Suppressor macrophage (primary cell): ENCODE measurements at regions not wholly inside any gene's neighbourhood (a gene's known extent, or its start where the extent isn't known, plus 50 kb on each side); places are given as distances from the start of the nearest gene placed in this dataset.

Experiments
- DNase-seq, 4 experiments: peaks; one replicate each; pipeline ENCODE4 v3.0.0-alpha.2; 2020 to 2022

- no peak for DNase-seq
Measured at GRCh38 chr9:38154501-38155421, 85.7 kb upstream of the SHB start.

GRCh38 chr9:38153910-38154291 is 84.9 kb upstream of the SHB start:
- no peak for DNase-seq

- DNase-seq = no peak
Measured at GRCh38 chr9:38153152-38153909, 84.3 kb upstream of the SHB start.

GRCh38 chr9:38149647-38150046 is 80.6 kb upstream of the SHB start:
- DNase-seq = no peak

- DNase-seq = no peak
Measured at GRCh38 chr9:38146844-38147243, 77.8 kb upstream of the SHB start.

GRCh38 chr9:38145526-38146053 is 76.6 kb upstream of the SHB start:
- DNase-seq = no peak

GRCh38 chr9:38144421-38144820 is 75.4 kb upstream of the SHB start:
- no peak for DNase-seq

- DNase-seq = no peak
Measured at GRCh38 chr9:38141746-38142591, 72.9 kb upstream of the SHB start.

- peak in 3 of 4 experiments; percentile 12 to 31 (median 29) for DNase-seq
Measured at GRCh38 chr9:38138276-38138675, 69.2 kb upstream of the SHB start.

GRCh38 chr9:38137342-38137741 is 68.3 kb upstream of the SHB start:
- peak in 3 of 4 experiments; percentile 19 to 30 (median 24) for DNase-seq

- DNase-seq = no peak
Measured at GRCh38 chr9:38136386-38136785, 67.4 kb upstream of the SHB start.

- DNase-seq = no peak
Measured at GRCh38 chr9:38134611-38135237, 65.7 kb upstream of the SHB start.

- no peak for DNase-seq
Measured at GRCh38 chr9:38133595-38133994, 64.6 kb upstream of the SHB start.

- DNase-seq = no peak
Measured at GRCh38 chr9:38132956-38133355, 63.9 kb upstream of the SHB start.

- no peak for DNase-seq
Measured at GRCh38 chr9:38131729-38132128, 62.7 kb upstream of the SHB start.

- DNase-seq = no peak
Measured at GRCh38 chr9:38130724-38131123, 61.7 kb upstream of the SHB start.

GRCh38 chr9:38129366-38129765 is 60.3 kb upstream of the SHB start:
- peak; percentile 28 to 54 (median 41) for DNase-seq

- DNase-seq = no peak
Measured at GRCh38 chr9:38128752-38129270, 59.8 kb upstream of the SHB start.

- no peak for DNase-seq
Measured at GRCh38 chr9:38127271-38127839, 58.3 kb upstream of the SHB start.

- no peak for DNase-seq
Measured at GRCh38 chr9:38126730-38127129, 57.7 kb upstream of the SHB start.

- no peak for DNase-seq
Measured at GRCh38 chr9:38125889-38126288, 56.9 kb upstream of the SHB start.
